Neural progenitor cell (in vitro differentiated cells): ENCODE measurements at regions not wholly inside any gene's neighbourhood (a gene's known extent, or its start where the extent isn't known, plus 50 kb on each side); places are given as distances from the start of the nearest gene placed in this dataset.

Source experiments
- EZH2 ChIP-seq: fragments of 200-600 bp; sonication (generic); IDR thresholded peaks from 2 replicates; pipeline ENCODE4 v1.6.1; 2017; ENCODE audit warnings: antibody characterized with exemption, mild to moderate bottlenecking, moderate library complexity
- TF ChIP-seq, protein P1 (sequence below): fragments of 200-600 bp; sonication (generic); IDR thresholded peaks from 2 replicates; pipeline ENCODE4 v1.5.1; 2017; ENCODE audit warnings: antibody characterized with exemption, mild to moderate bottlenecking

DNA sequence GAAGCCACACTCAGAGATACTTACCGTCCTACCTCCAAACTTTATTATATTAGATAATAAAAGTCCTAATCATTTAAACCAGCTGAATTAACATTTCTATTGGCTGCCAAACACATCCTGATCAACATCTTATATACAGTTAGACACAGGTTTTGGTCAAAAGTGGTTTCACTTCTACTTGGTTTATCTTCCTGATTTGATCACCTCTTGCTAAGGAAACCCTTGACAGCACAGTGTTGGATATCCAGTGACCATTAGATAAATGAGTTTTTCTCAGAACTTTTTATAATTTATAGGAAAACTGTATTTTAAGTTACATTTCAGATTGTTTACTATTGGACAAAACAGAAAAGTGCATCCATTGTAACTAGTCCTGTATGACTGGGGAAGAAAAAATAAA, 198.4 kb upstream of the NR2F2 start:
- TF ChIP-seq, protein P1, sequence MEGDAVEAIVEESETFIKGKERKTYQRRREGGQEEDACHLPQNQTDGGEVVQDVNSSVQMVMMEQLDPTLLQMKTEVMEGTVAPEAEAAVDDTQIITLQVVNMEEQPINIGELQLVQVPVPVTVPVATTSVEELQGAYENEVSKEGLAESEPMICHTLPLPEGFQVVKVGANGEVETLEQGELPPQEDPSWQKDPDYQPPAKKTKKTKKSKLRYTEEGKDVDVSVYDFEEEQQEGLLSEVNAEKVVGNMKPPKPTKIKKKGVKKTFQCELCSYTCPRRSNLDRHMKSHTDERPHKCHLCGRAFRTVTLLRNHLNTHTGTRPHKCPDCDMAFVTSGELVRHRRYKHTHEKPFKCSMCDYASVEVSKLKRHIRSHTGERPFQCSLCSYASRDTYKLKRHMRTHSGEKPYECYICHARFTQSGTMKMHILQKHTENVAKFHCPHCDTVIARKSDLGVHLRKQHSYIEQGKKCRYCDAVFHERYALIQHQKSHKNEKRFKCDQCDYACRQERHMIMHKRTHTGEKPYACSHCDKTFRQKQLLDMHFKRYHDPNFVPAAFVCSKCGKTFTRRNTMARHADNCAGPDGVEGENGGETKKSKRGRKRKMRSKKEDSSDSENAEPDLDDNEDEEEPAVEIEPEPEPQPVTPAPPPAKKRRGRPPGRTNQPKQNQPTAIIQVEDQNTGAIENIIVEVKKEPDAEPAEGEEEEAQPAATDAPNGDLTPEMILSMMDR, result no peak
- TF ChIP-seq EZH2, result no peak
